HepG2 (cell line): ENCODE measurements at regions not wholly inside any gene's neighbourhood (a gene's known extent, or its start where the extent isn't known, plus 50 kb on each side); places are given as distances from the start of the nearest gene placed in this dataset.

Source experiments
- ATAC-seq: fragments of 200-7000 bp; cut with Tn5 transposase; 3 replicates; pipeline ENCODE4 v1.9.1; 2020; ENCODE audit warnings: mild to moderate bottlenecking, moderate library complexity
- BruUV-seq: library from RNA; stranded (reverse); fragments of 400-500 nt; replicated peaks from 2 replicates; lab custom pipeline; 2021; lab: Mats Ljungman, UMichigan
- CTCF ChIA-PET: fragments of 300-600 bp; formaldehyde crosslinking; extraction: SDS; loops from one replicate; lab custom pipeline; 2021; ENCODE audit warnings: low total read pairs, inconsistent platforms, low intra/inter-chr PET ratio; lab: Yijun Ruan, JAX
- POLR2A ChIA-PET: fragments of 350-600 bp; sonication (Branson Sonifier 250); formaldehyde crosslinking; loops from one replicate; lab custom pipeline; 2020; ENCODE audit warnings: antibody characterized with exemption, inconsistent platforms; lab: Yijun Ruan, JAX
- DNase-seq: peaks from one replicate; pipeline ENCODE4 v3.0.0-alpha.2; 2015; ENCODE audit warnings: low spot score
- FAIRE-seq: peaks from 3 replicates; lab custom pipeline; 2011; peaks lifted over from hg19 to GRCh38; lab: Jason Lieb, UNC
- H2AFZ ChIP-seq: one replicate; pipeline ENCODE4 v1.6.1; 2011; ENCODE audit warnings: low read length, inconsistent platforms
- H3K27ac ChIP-seq: fragments of 300-600 bp; 3 replicates; pipeline ENCODE4 v1.8.0; 2011; ENCODE audit warnings: mixed run types, mild to moderate bottlenecking, mixed read lengths, low read length, inconsistent platforms; ENCODE audit not compliant: insufficient read depth; ENCODE audit errors: extremely low read length
- H3K27me3 ChIP-seq, 2 experiments: fragments of 200-600 bp in 1 of 2; 2 replicates in 1 of 2; 3 replicates in 1 of 2; pipeline versions ENCODE4 v1.6.0 to v1.8.0; 2011; ENCODE audit warnings: low read length in 2 of 2, mild to moderate bottlenecking in 2 of 2, moderate library complexity in 2 of 2, inconsistent platforms in 1 of 2; ENCODE audit not compliant: insufficient read depth in 2 of 2, control insufficient read depth in 1 of 2
- H3K36me3 ChIP-seq, 2 experiments: fragments of 200-600 bp in 1 of 2; replicated peaks in 1 of 2; 2 replicates in 1 of 2; 3 replicates in 1 of 2; pipeline versions ENCODE4 v1.5.1 to v1.8.0; 2011; ENCODE audit warnings: low read length in 2 of 2, inconsistent platforms in 1 of 2; ENCODE audit not compliant: insufficient read depth in 2 of 2, control insufficient read depth in 1 of 2
- H3K4me1 ChIP-seq: 2 replicates; pipeline ENCODE4 v1.5.1; 2012; ENCODE audit warnings: low read length, inconsistent platforms; ENCODE audit not compliant: insufficient read depth
- H3K4me2 ChIP-seq: 2 replicates; pipeline ENCODE4 v1.6.0; 2011; ENCODE audit warnings: low read depth, low read length, inconsistent platforms
- H3K4me3 ChIP-seq, 3 experiments: fragments of 200-600 bp in 1 of 3; sonication (generic), shearing (Covaris generic) in 1 of 3; replicated peaks in 1 of 3; 2 replicates each; pipeline ENCODE4 v1.5.1; 2011 to 2016; ENCODE audit warnings: low read length in 3 of 3, inconsistent platforms in 2 of 3, low read depth in 2 of 3, mild to moderate bottlenecking in 2 of 3, control low read depth in 1 of 3, mixed read lengths in 1 of 3; ENCODE audit not compliant: insufficient read depth in 1 of 3
- H3K79me2 ChIP-seq: one replicate; pipeline ENCODE4 v1.6.1; 2011; ENCODE audit warnings: low read length, inconsistent platforms; ENCODE audit not compliant: insufficient read depth
- H3K9ac ChIP-seq: 2 replicates; pipeline ENCODE4 v1.6.0; 2011; ENCODE audit warnings: mild to moderate bottlenecking, low read depth, low read length, inconsistent platforms; ENCODE audit not compliant: insufficient read depth
- H3K9me3 ChIP-seq: 2 replicates; pipeline ENCODE4 v1.5.1; 2012; ENCODE audit warnings: mild to moderate bottlenecking, low read length
- H4K20me1 ChIP-seq: 2 replicates; pipeline ENCODE4 v1.6.0; 2011; ENCODE audit warnings: inconsistent platforms, mild to moderate bottlenecking, low read length, moderate library complexity; ENCODE audit not compliant: insufficient read depth
- EEA1 ChIP-seq: sonication (generic); formaldehyde crosslinking; IDR thresholded peaks from 2 replicates; pipeline ENCODE4 v1.5.1; 2020; ENCODE audit warnings: mild to moderate bottlenecking, missing genetic modification reagents, borderline replicate concordance
- FOXC1 ChIP-seq: sonication (generic); formaldehyde crosslinking; IDR thresholded peaks from 2 replicates; pipeline ENCODE4 v1.8.0; 2022; ENCODE audit warnings: mild to moderate bottlenecking, missing genetic modification reagents, borderline replicate concordance
- HNRNPH1 ChIP-seq: fragments of 200-400 bp; formaldehyde crosslinking; optimal IDR thresholded peaks from 2 replicates; pipeline ENCODE3; 2017; ENCODE audit warnings: mild to moderate bottlenecking, low read depth, low read length
- MXI1 ChIP-seq: IDR thresholded peaks from 3 replicates; pipeline ENCODE4 v1.6.1; 2012; ENCODE audit warnings: low read depth, low read length, inconsistent platforms, borderline replicate concordance
- RBFOX2 ChIP-seq: fragments of 200-400 bp; formaldehyde crosslinking; IDR thresholded peaks from 2 replicates; pipeline ENCODE4 v1.6.1; 2017; ENCODE audit warnings: low read depth, mild to moderate bottlenecking, low read length
- ZFP1 ChIP-seq: IDR thresholded peaks from 2 replicates; pipeline ENCODE4 v1.6.1; 2016
- WGBS: methylation state at CpG from one replicate; pipeline ENCODE4 v1.1.6; 2017; ENCODE audit warnings: low lambda C conversion rate; 5-methylcytosine and 5-hydroxymethylcytosine counted together
- in situ Hi-C: cut with HindIII; loops from 2 replicates; pipeline ENCODE4 v1.10.0; 2017; ENCODE audit warnings: low pct_unique_long_range_greater_than_20kb; ENCODE audit not compliant: extremely low pct_ligation_motif_present
- intact Hi-C: fragments of 100-400 bp; cut with micrococcal nuclease; formaldehyde crosslinking; loops from one replicate; pipeline ENCODE4 v1.10.0; 2022; ENCODE audit not compliant: unreplicated experiment
- TF ChIP-seq, protein P1 (sequence below): sonication (generic); formaldehyde crosslinking; IDR thresholded peaks from 2 replicates; pipeline ENCODE4 v1.4.0; 2020; ENCODE audit warnings: missing genetic modification reagents, borderline replicate concordance
- TF ChIP-seq, protein P2 (sequence below): IDR thresholded peaks from 2 replicates; pipeline ENCODE4 v1.6.1; 2016
- TF ChIP-seq, protein P3 (sequence below): sonication (generic); formaldehyde crosslinking; IDR thresholded peaks from 2 replicates; pipeline ENCODE4 v1.5.1; 2020; ENCODE audit warnings: mild to moderate bottlenecking, missing genetic modification reagents, moderate library complexity
- TF ChIP-seq, protein P4 (sequence below): sonication (generic); formaldehyde crosslinking; IDR thresholded peaks from 2 replicates; pipeline ENCODE4 v1.4.0; 2020; ENCODE audit warnings: mild to moderate bottlenecking, missing genetic modification reagents
- TF ChIP-seq, protein P5 (sequence below): sonication (generic); formaldehyde crosslinking; IDR thresholded peaks from 2 replicates; pipeline ENCODE4 v1.4.0; 2020; ENCODE audit warnings: missing genetic modification reagents

DNA sequence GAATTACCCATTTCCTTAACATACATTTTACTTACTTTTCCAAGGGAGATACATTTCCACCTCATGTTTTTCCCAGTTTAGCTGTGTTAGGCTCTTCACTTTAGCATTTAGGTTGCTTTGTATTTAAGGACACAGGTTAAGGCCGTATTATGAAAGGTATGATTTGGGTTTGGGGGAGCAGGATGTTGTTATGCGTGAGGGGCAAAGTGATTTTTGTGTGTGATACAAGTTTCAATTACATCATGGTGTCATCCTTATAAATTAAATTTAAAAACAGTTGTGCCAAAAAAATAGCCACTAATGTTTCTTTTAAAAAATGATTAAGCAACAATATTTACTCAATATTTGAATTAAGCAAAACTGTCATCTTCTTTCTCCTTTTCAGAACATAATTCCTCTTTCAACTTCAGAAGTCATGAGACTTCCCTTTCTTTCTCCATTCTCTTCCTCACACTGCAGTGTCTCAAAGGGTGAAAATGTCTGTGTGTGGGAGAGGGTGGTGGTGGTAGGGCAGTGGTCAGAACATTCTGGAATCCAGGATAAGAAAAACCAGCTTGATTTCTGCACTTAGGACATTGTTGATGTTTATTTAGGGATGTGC lies 126.2 kb downstream of the KCNRG start:
- Histone ChIP-seq H3K4me3 (no peak overlapping the region), H3K36me3 (no peaks in the 10 kb centered on the region), H4K20me1 (no peaks in the 10 kb centered on the region), H3K27ac (no peak overlapping the region), H3K9me3 (no peaks in the 10 kb centered on the region), H3K4me1 (peaks cover 7% of the 10 kb centered on the region; the same call in 1 of the 2 replicates), H3K79me2 (no peaks in the 10 kb centered on the region), H3K27me3 (no peaks in the 10 kb centered on the region)
- ChIA-PET CTCF (no interaction called here), POLR2A (no interaction called here)
- WGBS = 91% methylated on average over 2 of the region's 2 CpGs
- in situ Hi-C loops = no loop called here
- TF ChIP-seq RBFOX2 (no peak), HNRNPH1 (no peak), EEA1 (CRISPR knock-in tag) (no peak), FOXC1 (no peak), ZFP1 (CRISPR knock-in tag) (no peak), MXI1 (no peak)
- TF ChIP-seq, protein P1, sequence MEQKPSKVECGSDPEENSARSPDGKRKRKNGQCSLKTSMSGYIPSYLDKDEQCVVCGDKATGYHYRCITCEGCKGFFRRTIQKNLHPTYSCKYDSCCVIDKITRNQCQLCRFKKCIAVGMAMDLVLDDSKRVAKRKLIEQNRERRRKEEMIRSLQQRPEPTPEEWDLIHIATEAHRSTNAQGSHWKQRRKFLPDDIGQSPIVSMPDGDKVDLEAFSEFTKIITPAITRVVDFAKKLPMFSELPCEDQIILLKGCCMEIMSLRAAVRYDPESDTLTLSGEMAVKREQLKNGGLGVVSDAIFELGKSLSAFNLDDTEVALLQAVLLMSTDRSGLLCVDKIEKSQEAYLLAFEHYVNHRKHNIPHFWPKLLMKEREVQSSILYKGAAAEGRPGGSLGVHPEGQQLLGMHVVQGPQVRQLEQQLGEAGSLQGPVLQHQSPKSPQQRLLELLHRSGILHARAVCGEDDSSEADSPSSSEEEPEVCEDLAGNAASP = no peak
- TF ChIP-seq, protein P2, sequence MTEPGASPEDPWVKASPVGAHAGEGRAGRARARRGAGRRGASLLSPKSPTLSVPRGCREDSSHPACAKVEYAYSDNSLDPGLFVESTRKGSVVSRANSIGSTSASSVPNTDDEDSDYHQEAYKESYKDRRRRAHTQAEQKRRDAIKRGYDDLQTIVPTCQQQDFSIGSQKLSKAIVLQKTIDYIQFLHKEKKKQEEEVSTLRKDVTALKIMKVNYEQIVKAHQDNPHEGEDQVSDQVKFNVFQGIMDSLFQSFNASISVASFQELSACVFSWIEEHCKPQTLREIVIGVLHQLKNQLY (CRISPR knock-in tag) = no peak
- TF ChIP-seq, protein P3, sequence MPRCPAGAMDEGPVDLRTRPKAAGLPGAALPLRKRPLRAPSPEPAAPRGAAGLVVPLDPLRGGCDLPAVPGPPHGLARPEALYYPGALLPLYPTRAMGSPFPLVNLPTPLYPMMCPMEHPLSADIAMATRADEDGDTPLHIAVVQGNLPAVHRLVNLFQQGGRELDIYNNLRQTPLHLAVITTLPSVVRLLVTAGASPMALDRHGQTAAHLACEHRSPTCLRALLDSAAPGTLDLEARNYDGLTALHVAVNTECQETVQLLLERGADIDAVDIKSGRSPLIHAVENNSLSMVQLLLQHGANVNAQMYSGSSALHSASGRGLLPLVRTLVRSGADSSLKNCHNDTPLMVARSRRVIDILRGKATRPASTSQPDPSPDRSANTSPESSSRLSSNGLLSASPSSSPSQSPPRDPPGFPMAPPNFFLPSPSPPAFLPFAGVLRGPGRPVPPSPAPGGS (CRISPR knock-in tag) = no peak
- TF ChIP-seq, protein P4, sequence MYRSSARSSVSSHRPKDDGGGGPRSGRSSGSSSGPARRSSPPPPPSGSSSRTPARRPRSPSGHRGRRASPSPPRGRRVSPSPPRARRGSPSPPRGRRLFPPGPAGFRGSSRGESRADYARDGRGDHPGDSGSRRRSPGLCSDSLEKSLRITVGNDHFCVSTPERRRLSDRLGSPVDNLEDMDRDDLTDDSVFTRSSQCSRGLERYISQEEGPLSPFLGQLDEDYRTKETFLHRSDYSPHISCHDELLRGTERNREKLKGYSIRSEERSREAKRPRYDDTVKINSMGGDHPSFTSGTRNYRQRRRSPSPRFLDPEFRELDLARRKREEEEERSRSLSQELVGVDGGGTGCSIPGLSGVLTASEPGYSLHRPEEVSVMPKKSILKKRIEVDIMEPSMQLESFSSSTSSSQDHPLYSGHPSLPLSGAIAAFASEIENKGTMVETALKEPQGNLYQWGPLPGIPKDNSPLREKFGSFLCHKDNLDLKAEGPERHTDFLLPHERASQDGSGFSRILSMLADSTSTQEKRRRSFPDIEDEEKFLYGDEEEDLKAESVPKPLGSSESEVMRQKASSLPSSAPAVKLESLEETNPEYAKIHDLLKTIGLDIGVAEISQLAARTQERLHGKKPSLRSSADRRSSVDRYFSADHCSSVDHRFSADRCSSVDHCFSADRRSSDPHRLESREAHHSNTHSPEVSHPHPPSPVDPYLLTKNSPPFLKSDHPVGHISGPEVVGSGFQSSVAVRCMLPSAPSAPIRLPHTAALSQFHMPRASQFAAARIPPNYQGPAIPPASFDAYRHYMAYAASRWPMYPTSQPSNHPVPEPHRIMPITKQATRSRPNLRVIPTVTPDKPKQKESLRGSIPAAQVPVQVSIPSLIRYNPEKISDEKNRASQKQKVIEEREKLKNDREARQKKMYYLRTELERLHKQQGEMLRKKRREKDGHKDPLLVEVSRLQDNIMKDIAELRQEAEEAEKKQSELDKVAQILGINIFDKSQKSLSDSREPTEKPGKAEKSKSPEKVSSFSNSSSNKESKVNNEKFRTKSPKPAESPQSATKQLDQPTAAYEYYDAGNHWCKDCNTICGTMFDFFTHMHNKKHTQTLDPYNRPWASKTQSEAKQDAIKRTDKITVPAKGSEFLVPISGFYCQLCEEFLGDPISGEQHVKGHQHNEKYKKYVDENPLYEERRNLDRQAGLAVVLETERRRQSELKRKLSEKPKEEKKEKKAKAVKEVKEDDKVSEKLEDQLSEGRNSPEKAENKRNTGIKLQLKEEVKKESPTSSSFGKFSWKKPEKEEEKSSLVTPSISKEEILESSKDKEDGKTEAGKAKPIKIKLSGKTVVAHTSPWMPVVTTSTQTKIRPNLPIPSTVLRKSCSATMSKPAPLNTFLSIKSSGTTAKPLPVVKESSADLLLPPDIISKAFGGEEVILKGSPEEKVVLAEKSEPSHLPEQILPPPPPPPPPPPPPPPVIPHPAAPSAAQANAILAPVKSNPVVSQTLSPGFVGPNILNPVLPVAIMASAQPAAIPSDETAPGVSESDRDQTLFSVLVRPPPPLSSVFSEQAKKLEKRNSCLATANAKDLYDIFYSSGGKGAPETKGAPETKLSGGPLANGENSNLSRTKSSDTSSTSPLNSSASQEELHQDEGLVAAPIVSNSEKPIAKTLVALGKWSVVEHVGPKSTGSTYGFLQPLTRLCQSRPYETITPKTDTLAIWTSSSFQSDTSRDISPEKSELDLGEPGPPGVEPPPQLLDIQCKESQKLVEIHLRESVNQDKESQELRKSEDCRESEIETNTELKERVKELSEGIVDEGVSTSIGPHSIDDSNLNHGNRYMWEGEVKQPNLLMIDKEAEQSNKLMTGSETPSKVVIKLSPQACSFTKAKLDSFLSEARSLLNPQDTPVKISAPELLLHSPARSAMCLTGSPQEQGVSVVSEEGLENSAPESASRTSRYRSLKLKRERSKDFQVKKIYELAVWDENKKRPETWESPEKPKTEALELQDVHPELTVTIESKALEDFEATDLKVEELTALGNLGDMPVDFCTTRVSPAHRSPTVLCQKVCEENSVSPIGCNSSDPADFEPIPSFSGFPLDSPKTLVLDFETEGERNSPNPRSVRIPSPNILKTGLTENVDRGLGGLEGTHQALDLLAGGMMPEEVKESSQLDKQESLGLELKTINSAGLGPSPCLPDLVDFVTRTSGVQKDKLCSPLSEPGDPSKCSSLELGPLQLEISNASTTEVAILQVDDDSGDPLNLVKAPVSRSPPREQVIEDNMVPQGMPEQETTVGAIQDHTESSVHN = no peak
- TF ChIP-seq, protein P5, sequence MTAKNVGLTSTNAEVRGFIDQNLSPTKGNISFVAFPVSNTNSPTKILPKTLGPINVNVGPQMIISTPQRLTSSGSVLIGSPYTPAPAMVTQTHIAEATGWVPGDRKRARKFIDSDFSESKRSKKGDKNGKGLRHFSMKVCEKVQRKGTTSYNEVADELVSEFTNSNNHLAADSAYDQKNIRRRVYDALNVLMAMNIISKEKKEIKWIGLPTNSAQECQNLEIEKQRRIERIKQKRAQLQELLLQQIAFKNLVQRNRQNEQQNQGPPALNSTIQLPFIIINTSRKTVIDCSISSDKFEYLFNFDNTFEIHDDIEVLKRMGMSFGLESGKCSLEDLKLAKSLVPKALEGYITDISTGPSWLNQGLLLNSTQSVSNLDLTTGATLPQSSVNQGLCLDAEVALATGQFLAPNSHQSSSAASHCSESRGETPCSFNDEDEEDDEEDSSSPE (CRISPR knock-in tag) = no peak
- TF ChIP-seq, all 625 proteins: peak for 0
- intact Hi-C loops = no loop called here
- ATAC-seq = no peak
- no peak for DNase-seq
- H3K4me2 ChIP-seq = no peak overlapping the region
- no peak overlapping the region for H2AFZ ChIP-seq
- BruUV-seq = no TSS peak
- FAIRE-seq = no peak
- no peak overlapping the region for H3K9ac ChIP-seq
